ENCODE measurements at regions not wholly inside any gene's neighbourhood (a gene's known extent, or its start where the extent isn't known, plus 50 kb on each side); places are given as distances from the start of the nearest gene placed in this dataset.

GRCh38 chr3:31440878-31441277 lies 91.8 kb upstream of the STT3B start:
- no peak overlapping the region for H3K4me3 ChIP-seq (ENCODE audit: low read depth, low read length)
- DNase-seq (ENCODE audit: low read depth): no peak
- no peak for TF ChIP-seq CTCF (IDR thresholded peaks at IDR 0.05; ENCODE audit: low read depth, low read length, missing control alignments)

- no peak overlapping the region for H3K4me3 ChIP-seq (ENCODE audit: low read depth, low read length)
- TF ChIP-seq CTCF (IDR thresholded peaks at IDR 0.05; ENCODE audit: low read depth, low read length, missing control alignments): no peak
- DNase-seq (ENCODE audit: low read depth): no peak
These were observed 90.0 kb upstream of the STT3B start for GRCh38 chr3:31442755-31443154.

GRCh38 chr3:31444220-31445142 lies 88.2 kb upstream of the STT3B start:
- no peak for DNase-seq (ENCODE audit: low read depth)
- no peak overlapping the region for H3K4me3 ChIP-seq (ENCODE audit: low read depth, low read length)
- TF ChIP-seq CTCF (IDR thresholded peaks at IDR 0.05; ENCODE audit: low read depth, low read length, missing control alignments): no peak

GRCh38 chr3:31445701-31446100 lies 87.0 kb upstream of the STT3B start:
- no peak for TF ChIP-seq CTCF (IDR thresholded peaks at IDR 0.05; ENCODE audit: low read depth, low read length, missing control alignments)
- no peak for DNase-seq (ENCODE audit: low read depth)
- H3K4me3 ChIP-seq (ENCODE audit: low read depth, low read length): no peak overlapping the region

GRCh38 chr3:31448035-31448881 lies 84.5 kb upstream of the STT3B start:
- H3K4me3 ChIP-seq (ENCODE audit: low read depth, low read length): no peak overlapping the region
- DNase-seq (ENCODE audit: low read depth): peak; percentile 47
- TF ChIP-seq CTCF (IDR thresholded peaks at IDR 0.05; ENCODE audit: low read depth, low read length, missing control alignments): peak; percentile 86

GRCh38 chr3:31448882-31449243 lies 83.9 kb upstream of the STT3B start:
- no peak for DNase-seq (ENCODE audit: low read depth)
- no peak overlapping the region for H3K4me3 ChIP-seq (ENCODE audit: low read depth, low read length)
- no peak for TF ChIP-seq CTCF (IDR thresholded peaks at IDR 0.05; ENCODE audit: low read depth, low read length, missing control alignments)

Measured in GM12864 (cell line).